Panc1 (cell line): ENCODE measurements at regions not wholly inside any gene's neighbourhood (a gene's known extent, or its start where the extent isn't known, plus 50 kb on each side); places are given as distances from the start of the nearest gene placed in this dataset.

Source experiments
- POLR2AphosphoS5 ChIP-seq: IDR thresholded peaks from 2 replicates; pipeline ENCODE4 v1.6.1; 2012; ENCODE audit warnings: mild to moderate bottlenecking, low read depth, low read length, moderate library complexity
- SIN3A ChIP-seq: IDR thresholded peaks from 2 replicates; pipeline ENCODE4 v1.6.1; 2012; ENCODE audit warnings: low read depth, mild to moderate bottlenecking, low read length, moderate library complexity, borderline replicate concordance; ENCODE audit not compliant: insufficient read depth
- TCF7L2 ChIP-seq: IDR thresholded peaks from 2 replicates; pipeline ENCODE4 v1.6.1; 2011; ENCODE audit warnings: mild to moderate bottlenecking, low read depth, low read length, inconsistent platforms
- TF ChIP-seq, protein P1 (sequence below): fragments of 450-650 bp; IDR thresholded peaks from 2 replicates; pipeline ENCODE4 v1.5.1; 2017; ENCODE audit warnings: mild to moderate bottlenecking

DNA sequence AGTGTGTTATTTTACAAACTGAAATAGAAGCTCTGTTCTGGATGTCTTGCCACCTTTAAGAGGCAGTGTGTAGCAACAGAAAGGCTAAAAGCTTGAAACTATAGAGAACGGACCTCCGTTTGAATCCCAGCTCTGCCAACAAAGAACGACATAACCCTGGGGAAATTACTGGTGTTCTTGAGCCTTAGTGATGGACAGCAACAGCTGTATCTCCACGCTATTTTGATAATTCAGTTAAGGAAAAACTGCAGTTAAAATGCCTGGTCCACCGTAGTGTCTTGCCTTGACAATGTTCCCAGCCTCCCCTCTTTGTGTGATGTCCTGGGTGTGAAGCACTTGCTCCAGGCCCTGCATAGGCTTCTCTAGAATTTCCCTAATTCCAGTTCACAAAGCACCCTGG, 256.8 kb upstream of the HS3ST1 start:
- TF ChIP-seq, protein P1, sequence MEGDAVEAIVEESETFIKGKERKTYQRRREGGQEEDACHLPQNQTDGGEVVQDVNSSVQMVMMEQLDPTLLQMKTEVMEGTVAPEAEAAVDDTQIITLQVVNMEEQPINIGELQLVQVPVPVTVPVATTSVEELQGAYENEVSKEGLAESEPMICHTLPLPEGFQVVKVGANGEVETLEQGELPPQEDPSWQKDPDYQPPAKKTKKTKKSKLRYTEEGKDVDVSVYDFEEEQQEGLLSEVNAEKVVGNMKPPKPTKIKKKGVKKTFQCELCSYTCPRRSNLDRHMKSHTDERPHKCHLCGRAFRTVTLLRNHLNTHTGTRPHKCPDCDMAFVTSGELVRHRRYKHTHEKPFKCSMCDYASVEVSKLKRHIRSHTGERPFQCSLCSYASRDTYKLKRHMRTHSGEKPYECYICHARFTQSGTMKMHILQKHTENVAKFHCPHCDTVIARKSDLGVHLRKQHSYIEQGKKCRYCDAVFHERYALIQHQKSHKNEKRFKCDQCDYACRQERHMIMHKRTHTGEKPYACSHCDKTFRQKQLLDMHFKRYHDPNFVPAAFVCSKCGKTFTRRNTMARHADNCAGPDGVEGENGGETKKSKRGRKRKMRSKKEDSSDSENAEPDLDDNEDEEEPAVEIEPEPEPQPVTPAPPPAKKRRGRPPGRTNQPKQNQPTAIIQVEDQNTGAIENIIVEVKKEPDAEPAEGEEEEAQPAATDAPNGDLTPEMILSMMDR: no peak
- no peak for TF ChIP-seq POLR2AphosphoS5
- no peak for TF ChIP-seq SIN3A
- no peak for TF ChIP-seq TCF7L2
